Thyroid gland (tissue), 4 donors: ENCODE measurements at regions not wholly inside any gene's neighbourhood (a gene's known extent, or its start where the extent isn't known, plus 50 kb on each side); places are given as distances from the start of the nearest gene placed in this dataset.

Source experiments
- DNase-seq, 2 donors: peaks; one replicate each; pipeline ENCODE4 v3.0.0-alpha.2; 2019
- H3K27ac ChIP-seq, 3 donors: fragments of 200-600 bp; sonication (generic); 1 replicate in 2 of 3; 2 replicates in 1 of 3; pipeline ENCODE4 v1.5.1; 2016 to 2019; ENCODE audit warnings: mild to moderate bottlenecking in 1 of 3, moderate library complexity in 1 of 3
- H3K27me3 ChIP-seq: fragments of 200-600 bp; sonication (generic); one replicate; pipeline ENCODE4 v1.5.1; 2019
- H3K36me3 ChIP-seq, 2 donors: fragments of 200-600 bp; sonication (generic); one replicate each; pipeline ENCODE4 v1.5.1; 2016 to 2019
- H3K4me1 ChIP-seq, 2 donors: fragments of 200-600 bp; sonication (generic); one replicate each; pipeline ENCODE4 v1.5.1; 2017 to 2019
- H3K4me3 ChIP-seq, 3 donors: fragments of 200-600 bp; sonication (generic); replicated peaks in 1 of 3; 1 replicate in 2 of 3; 2 replicates in 1 of 3; pipeline ENCODE4 v1.5.1; 2016; ENCODE audit warnings: mild to moderate bottlenecking in 1 of 3
- H3K9me3 ChIP-seq: fragments of 200-600 bp; sonication (generic); one replicate; pipeline ENCODE4 v1.5.1; 2017
- POLR2A ChIP-seq, 2 donors: fragments of 450-650 bp; IDR thresholded peaks; one replicate each; pipeline ENCODE4 v1.6.1; 2017; ENCODE audit warnings: antibody characterized with exemption in 2 of 2, mild to moderate bottlenecking in 2 of 2, moderate library complexity in 1 of 2
- WGBS, 2 donors: methylation state at CpG; one replicate each; pipeline ENCODE4 v1.1.5; 2017; 5-methylcytosine and 5-hydroxymethylcytosine counted together
- intact Hi-C: fragments of 100-400 bp; cut with DNase I; formaldehyde crosslinking; loops from one replicate; pipeline ENCODE4 v1.15.1; 2023
- TF ChIP-seq, protein P1 (sequence below), 6 experiments: fragments of 200-600 bp in 3 of 6; fragments of 450-650 bp in 3 of 6; sonication (generic) in 3 of 6; IDR thresholded peaks; one replicate each; pipeline ENCODE4 v1.5.1; 2016 to 2019; ENCODE audit warnings: antibody characterized with exemption in 6 of 6, mild to moderate bottlenecking in 2 of 6, inconsistent platforms in 1 of 6, moderate library complexity in 1 of 6

DNA sequence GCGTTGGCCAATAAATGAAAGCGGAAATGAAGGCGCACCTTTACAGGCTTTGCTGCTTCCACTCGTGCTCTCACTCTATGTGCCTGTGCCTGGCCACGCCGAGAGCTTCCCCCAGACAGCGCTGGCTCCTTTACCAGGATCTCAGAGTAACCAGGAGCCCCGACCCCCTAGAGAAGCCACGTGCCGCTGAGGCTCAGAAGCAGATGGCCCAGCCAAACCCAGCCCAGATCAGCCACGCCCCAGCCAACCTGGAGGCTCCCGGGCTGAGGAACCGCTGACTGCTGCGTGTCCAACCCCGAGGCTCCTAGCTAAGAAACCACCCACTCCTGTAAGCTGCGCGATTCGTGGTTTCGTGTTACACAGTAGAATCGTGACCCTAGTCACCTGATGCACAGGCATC is 199.3 kb downstream of the NCK2 start:
- 96% methylated on average over 20 of the region's 20 CpGs for WGBS, 2 donors
- H3K4me1 ChIP-seq = no peaks in the 10 kb centered on the region
- intact Hi-C loops = loop anchor here (10.0 kb wide), 1 partner anchor 199 kb away; the partner anchor contains the start of gene NCK2
- H3K4me3 ChIP-seq = no peak overlapping the region
- no peaks in the 10 kb centered on the region for H3K36me3 ChIP-seq
- no peaks in the 10 kb centered on the region for H3K27me3 ChIP-seq
- H3K9me3 ChIP-seq = no peaks in the 10 kb centered on the region
- H3K27ac ChIP-seq = no peak overlapping the region
- no peak for DNase-seq
- no peak for TF ChIP-seq POLR2A (IDR thresholded peaks at IDR 0.05)
- TF ChIP-seq, protein P1, sequence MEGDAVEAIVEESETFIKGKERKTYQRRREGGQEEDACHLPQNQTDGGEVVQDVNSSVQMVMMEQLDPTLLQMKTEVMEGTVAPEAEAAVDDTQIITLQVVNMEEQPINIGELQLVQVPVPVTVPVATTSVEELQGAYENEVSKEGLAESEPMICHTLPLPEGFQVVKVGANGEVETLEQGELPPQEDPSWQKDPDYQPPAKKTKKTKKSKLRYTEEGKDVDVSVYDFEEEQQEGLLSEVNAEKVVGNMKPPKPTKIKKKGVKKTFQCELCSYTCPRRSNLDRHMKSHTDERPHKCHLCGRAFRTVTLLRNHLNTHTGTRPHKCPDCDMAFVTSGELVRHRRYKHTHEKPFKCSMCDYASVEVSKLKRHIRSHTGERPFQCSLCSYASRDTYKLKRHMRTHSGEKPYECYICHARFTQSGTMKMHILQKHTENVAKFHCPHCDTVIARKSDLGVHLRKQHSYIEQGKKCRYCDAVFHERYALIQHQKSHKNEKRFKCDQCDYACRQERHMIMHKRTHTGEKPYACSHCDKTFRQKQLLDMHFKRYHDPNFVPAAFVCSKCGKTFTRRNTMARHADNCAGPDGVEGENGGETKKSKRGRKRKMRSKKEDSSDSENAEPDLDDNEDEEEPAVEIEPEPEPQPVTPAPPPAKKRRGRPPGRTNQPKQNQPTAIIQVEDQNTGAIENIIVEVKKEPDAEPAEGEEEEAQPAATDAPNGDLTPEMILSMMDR (IDR thresholded peaks at IDR 0.05) = no peak
